CD4-positive, alpha-beta T cell treated with Interleukin-10 for 1 hour (primary cell): ENCODE measurements at regions not wholly inside any gene's neighbourhood (a gene's known extent, or its start where the extent isn't known, plus 50 kb on each side); places are given as distances from the start of the nearest gene placed in this dataset.

Experiments used
- DNase-seq: peaks from one replicate; pipeline ENCODE4 v3.0.0-alpha.2; 2020

GRCh38 chr5:96015709-96016108 is 54.1 kb upstream of the ELL2 start:
- DNase-seq: no peak

- no peak for DNase-seq
These were observed 52.7 kb upstream of the ELL2 start for GRCh38 chr5:96014395-96014794.

- DNase-seq: no peak
These were observed 51.6 kb upstream of the ELL2 start for GRCh38 chr5:96013254-96013653.

- DNase-seq: no peak
These were observed 50.7 kb upstream of the ELL2 start for GRCh38 chr5:96012399-96012798.
